ENCODE measurements at regions not wholly inside any gene's neighbourhood (a gene's known extent, or its start where the extent isn't known, plus 50 kb on each side); places are given as distances from the start of the nearest gene placed in this dataset.

DNA sequence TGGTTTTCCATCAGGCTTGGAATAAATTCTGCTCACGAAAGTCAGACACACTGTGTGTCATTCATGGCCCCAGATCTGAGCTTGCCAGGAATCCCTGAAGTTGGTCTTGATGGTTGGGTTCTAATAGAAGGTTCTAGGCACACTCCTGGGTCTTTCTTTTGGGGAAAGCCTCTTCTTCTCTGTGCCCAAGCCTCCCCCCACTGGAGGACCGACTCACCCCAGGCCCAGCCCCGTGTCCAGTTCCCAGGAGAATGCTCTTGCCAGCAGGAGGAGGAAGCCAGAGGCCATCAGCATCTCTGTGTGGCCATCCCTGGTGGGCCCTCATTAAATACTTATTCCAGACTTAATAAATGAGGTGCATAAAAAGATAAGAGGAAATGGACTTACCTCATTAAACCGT, 548.0 kb downstream of the TCERG1L start:
- no peak overlapping the region for H3K4me3 ChIP-seq (replicated peaks in 1 of 2; ENCODE audit: low read depth in 2 of 2, low read length in 2 of 2)
- no peak for DNase-seq (ENCODE audit: low read depth in 2 of 2)
- TF ChIP-seq, protein P1, sequence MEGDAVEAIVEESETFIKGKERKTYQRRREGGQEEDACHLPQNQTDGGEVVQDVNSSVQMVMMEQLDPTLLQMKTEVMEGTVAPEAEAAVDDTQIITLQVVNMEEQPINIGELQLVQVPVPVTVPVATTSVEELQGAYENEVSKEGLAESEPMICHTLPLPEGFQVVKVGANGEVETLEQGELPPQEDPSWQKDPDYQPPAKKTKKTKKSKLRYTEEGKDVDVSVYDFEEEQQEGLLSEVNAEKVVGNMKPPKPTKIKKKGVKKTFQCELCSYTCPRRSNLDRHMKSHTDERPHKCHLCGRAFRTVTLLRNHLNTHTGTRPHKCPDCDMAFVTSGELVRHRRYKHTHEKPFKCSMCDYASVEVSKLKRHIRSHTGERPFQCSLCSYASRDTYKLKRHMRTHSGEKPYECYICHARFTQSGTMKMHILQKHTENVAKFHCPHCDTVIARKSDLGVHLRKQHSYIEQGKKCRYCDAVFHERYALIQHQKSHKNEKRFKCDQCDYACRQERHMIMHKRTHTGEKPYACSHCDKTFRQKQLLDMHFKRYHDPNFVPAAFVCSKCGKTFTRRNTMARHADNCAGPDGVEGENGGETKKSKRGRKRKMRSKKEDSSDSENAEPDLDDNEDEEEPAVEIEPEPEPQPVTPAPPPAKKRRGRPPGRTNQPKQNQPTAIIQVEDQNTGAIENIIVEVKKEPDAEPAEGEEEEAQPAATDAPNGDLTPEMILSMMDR (IDR thresholded peaks at IDR 0.05; ENCODE audit: low read depth, low read length) = no peak

DNA sequence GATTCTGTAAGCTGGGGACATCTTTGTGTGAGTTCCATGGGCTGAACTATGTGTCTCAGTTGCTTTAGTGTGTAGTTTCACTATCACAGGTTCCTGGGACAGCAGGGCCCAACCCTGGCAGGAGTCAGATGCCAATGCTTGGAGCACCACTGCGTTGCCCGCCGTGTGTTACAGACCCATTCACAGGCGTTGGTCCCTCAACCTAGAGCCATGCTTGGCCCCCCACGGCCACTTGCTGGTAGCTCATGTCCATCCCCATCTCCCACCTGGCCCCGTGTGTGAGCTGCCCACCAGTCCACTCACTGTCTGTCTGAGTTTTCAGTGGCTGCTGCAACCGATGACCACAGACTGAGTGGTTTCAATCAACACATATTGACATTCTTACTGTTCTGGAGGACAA, 546.9 kb downstream of the TCERG1L start:
- TF ChIP-seq, protein P1 (IDR thresholded peaks at IDR 0.05; ENCODE audit: low read depth, low read length) = no peak
- no peak for DNase-seq (ENCODE audit: low read depth in 2 of 2)
- H3K4me3 ChIP-seq (replicated peaks in 1 of 2; ENCODE audit: low read depth in 2 of 2, low read length in 2 of 2) = no peak overlapping the region

DNA sequence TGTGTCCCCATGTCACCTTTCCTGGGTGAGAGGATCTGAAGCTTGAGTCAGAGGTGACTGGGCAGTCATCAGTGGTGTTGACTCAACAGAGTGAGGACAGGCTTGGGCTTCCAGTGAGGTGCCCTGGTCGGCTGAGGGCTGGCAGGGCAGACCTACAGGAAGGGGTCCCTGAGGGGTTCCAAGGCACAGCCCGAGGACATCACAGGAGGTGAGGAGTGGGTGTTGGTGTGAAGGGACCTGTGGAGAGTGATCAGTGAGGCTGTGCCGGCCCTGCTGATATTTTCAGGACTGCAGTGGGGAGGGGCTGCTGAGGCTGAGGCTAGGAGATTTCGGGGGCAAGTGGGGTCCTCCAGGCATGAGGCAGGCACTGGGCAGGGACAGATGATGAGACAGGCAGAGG, 545.5 kb downstream of the TCERG1L start:
- no peak for DNase-seq (ENCODE audit: low read depth in 2 of 2)
- TF ChIP-seq, protein P1 (IDR thresholded peaks at IDR 0.05; ENCODE audit: low read depth, low read length) = no peak
- no peak overlapping the region for H3K4me3 ChIP-seq (replicated peaks in 1 of 2; ENCODE audit: low read depth in 2 of 2, low read length in 2 of 2)

DNA sequence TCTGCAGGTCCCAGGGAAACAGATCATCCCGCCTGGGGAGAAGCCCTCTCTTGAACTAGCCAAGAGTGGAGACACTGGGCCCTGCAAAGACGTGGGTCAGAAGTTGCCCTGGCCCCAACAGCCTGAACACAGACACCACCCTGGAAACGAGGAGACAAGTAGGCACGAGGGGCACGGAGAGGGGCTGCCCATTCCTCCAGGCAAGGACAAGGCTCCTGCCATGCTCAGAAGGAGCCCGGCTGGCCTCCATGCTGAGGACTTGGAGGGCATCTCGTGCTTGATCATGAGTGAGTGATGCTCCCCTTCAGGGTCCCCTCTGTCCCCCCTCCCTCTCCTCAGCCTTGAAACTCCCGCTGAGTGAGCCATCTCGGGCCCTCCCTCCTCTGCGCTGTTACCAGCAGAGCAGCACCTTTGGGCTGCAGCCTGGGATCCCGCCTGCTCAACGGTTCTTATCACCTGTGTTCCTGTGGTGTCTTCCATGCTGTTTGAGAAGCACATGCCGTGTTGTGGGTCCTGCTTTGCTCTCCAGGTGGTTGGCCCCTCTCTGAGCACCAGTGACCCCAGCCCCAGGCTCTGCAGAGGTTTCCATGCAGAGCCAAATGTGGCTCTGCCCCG, 544.3 kb downstream of the TCERG1L start:
- H3K4me3 ChIP-seq (replicated peaks in 1 of 2; ENCODE audit: low read depth in 2 of 2, low read length in 2 of 2) = no peak overlapping the region
- TF ChIP-seq, protein P1 (IDR thresholded peaks at IDR 0.05; ENCODE audit: low read depth, low read length) = no peak
- no peak for DNase-seq (ENCODE audit: low read depth in 2 of 2)

DNA sequence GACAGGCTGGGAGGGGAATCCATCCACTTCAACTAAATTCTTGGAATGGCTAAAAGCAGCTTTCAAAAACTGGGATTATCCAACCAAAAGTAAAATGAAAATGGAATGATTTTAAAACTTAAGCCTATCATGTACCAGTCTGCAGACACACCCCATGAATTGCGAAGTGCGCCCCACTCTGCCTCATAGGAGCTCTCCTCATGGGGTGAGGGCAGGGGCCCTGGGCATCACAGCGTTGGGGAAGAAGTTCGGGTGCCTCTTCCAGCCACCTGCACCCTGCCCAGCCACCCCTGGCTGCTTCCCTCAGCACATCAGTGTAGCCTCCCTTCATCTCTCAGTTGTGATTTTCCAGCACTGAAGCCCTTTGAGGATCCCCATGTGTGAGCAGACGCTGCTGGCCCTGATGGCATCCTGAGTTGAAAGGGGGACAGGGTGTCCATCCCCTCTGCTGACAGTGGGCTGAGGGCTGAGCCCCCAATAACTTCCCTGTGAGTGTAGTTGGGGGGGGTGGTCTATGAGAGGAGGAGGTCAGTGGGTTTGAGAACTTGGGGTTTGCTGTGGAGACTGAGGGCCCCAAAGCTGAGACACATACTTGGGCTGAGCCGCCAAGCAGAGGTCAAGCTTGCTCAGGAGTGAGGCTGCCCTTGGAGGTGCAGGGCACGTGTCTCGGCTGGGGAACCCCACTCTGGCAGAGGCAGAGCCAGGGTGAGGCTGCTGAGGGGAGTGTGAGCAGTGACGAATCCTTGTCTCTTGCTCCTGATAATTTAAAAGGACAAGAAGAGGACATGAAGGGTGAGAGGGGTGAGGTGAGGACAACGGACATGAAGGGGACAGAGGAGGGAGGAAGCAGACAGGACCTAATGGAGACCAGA, 542.1 kb downstream of the TCERG1L start:
- TF ChIP-seq, protein P1 (IDR thresholded peaks at IDR 0.05; ENCODE audit: low read depth, low read length) = no peak
- no peak overlapping the region for H3K4me3 ChIP-seq (replicated peaks in 1 of 2; ENCODE audit: low read depth in 2 of 2, low read length in 2 of 2)
- DNase-seq (ENCODE audit: low read depth in 2 of 2) = no peak

DNA sequence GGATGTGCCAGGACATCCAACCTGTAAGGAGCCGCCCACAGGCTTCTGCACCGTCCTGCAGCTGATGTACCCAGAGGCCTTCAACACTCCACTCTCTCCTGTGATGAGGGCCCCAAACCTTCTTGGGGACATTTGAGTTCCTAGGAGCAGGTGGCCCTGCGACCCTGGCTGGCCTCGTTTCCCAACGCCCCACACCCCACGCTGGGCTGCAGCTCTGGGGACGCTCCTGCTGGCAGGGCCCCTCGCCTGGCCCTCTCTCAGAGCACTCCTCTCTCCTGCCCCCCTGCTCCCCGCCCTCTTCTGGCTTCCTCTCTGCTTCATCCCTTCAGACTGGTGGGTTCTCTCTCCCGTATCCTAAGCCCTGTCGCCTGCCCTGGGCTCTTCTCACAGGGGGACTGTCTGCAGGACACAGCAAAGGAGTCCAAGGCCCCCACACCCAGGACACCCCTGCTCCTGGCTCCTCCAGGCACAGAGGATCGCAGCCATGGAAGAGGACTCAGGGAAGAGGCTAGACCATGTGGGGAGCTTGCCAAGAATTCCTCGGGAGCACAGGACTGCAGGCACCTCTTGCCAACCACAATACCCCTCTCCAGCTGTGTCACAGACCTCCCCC, 541.4 kb downstream of the TCERG1L start:
- no peak overlapping the region for H3K4me3 ChIP-seq (replicated peaks in 1 of 2; ENCODE audit: low read depth in 2 of 2, low read length in 2 of 2)
- TF ChIP-seq, protein P1 (IDR thresholded peaks at IDR 0.05; ENCODE audit: low read depth, low read length) = no peak
- DNase-seq (ENCODE audit: low read depth in 2 of 2) = no peak
